ENCODE measurements at regions not wholly inside any gene's neighbourhood (a gene's known extent, or its start where the extent isn't known, plus 50 kb on each side); places are given as distances from the start of the nearest gene placed in this dataset.

DNA sequence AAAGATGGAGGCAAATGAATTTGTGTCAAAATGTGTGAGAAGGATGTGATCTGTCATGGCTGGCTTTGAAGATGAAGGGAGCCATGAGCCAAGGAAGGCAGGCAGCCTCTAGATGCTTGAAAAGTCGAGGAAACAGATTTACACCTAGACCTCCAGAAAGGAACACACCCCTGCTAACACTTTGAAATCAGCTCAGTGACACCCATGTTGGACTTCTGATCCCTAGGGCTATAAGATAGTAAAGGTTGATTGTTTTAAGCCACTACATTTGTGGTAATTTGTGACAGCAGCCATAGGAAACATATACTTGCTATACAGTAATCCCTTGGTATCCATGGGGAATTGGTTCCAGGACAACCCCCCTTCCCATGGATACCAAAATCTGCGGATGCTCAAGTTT lies 80.5 kb upstream of the DYRK2 start:
- no peak for DNase-seq (ENCODE audit: insufficient read length, low spot score)
- no peak for FAIRE-seq
- TF ChIP-seq POLR2A (IDR thresholded peaks at IDR 0.05; ENCODE audit: low read depth, low read length): no peak

DNA sequence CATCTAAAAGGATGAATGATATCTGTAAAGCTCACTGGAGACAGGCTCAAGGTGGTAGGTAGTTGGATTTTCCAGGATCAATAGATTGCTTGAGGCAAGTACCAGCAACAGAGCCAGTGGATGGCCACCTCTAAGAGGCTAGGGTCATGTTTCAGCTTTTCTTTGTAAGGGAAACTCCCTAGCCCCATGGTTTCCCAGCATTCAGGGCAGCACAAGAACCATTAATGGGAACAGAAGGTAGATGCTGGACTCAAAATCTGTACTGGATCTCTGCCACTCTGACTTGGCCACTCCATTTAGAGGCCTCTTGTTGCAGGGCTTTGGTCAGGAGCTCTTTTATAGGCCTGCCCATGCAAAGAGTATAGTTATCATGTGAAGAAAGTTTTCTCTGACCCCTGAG lies 76.1 kb upstream of the DYRK2 start:
- no peak for TF ChIP-seq POLR2A (IDR thresholded peaks at IDR 0.05; ENCODE audit: low read depth, low read length)
- FAIRE-seq (no peak), DNase-seq (ENCODE audit: insufficient read length, low spot score) (no peak)

DNA sequence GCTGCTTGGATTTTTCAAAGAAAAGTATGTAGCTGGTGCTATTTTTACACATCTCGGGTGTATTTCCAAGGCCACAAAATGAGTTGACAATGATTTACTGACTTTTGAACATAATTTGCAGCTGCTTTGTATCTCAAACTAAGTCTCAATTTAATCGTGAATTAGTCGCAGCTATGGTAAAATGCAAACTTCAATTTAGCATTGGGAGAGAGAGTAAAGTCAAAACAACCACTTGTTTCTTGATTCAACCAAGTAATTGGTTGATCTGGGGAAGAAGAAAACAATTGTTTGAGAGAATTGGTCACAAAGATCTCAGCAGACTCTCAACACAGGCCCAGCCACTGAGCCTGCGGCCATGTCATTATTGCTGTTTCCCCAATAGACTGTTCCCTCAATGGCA lies 75.0 kb upstream of the DYRK2 start:
- DNase-seq (ENCODE audit: insufficient read length, low spot score): no peak
- TF ChIP-seq POLR2A (IDR thresholded peaks at IDR 0.05; ENCODE audit: low read depth, low read length): no peak
- no peak for FAIRE-seq

DNA sequence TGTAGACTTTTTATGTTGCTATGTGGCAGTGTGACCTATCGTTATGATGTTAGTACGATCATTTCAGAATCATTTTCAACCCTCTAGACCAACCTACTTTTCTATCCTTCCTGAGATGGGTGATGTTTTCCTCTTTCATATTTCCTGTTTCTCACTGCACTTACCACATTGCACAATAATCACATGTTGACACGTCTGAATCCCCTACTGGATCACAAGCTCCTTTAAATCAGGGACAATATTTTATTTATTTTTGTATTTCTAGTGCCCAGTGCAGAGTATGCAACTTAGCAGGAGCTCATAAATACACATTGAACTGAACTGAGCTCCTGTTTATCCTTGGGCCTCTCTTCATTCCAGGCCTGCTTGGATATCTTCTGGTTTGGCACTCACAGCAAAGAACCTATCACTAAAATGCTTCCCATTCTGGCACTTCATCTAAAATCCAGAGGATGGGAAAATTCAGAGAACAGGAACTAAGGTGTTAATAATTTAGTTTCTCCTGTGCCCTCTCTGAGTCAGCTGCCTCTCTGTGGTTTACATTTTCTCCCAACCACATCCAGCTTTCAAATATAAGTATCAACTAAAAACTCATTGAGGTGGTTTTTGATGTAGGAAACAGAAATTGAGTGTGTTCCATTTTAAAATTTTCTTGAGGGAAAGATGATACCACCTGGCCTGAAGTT lies 69.4 kb upstream of the DYRK2 start:
- no peak for TF ChIP-seq POLR2A (IDR thresholded peaks at IDR 0.05; ENCODE audit: low read depth, low read length)
- no peak for FAIRE-seq
- no peak for DNase-seq (ENCODE audit: insufficient read length, low spot score)

DNA sequence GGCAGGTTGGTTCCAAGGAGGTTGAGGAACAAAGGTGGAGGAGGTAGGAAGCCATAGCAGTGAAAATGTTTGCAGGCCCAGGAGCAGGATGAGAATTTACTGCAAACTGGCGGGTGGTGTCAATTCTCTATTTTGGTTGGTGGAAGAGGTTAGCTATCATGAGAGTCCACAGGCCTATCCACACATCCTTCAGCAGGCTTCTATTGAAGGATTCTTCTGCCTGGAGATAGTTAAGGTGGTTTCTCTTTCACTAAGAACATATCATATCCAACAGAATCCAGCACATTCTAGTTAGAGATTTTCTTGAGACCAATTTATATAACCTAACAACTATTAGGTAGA lies 68.9 kb upstream of the DYRK2 start:
- FAIRE-seq: no peak
- no peak for TF ChIP-seq POLR2A (IDR thresholded peaks at IDR 0.05; ENCODE audit: low read depth, low read length)
- no peak for DNase-seq (ENCODE audit: insufficient read length, low spot score)

DNA sequence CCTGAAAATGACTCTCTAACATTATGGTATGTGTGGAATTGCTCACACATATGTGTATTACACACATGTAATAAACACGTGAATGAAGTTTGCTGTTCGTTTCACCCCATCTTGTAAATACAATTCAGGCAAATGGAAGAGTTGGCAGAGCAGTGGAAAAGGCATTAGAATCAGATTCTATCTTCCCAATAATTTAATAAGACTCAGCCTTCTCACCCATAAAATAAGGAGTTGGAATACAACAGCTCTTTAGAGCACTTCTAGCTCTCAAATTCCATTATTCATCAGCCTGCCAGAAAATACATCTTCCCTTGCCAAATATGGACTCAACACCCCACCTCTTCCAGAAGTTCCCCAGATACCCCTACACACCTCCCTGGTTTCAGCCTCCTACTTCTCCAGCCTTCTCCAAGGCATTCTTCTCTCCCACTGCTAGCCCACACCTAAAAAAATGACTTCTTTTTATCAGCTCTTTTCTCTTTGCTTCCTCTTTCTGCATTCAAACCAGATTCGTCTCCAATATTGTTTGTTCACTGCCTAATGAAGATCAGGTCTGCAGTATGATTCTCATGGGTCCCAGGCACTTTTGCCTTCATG lies 66.2 kb upstream of the DYRK2 start:
- FAIRE-seq (no peak), DNase-seq (ENCODE audit: insufficient read length, low spot score) (no peak)
- TF ChIP-seq POLR2A (IDR thresholded peaks at IDR 0.05; ENCODE audit: low read depth, low read length): no peak

DNA sequence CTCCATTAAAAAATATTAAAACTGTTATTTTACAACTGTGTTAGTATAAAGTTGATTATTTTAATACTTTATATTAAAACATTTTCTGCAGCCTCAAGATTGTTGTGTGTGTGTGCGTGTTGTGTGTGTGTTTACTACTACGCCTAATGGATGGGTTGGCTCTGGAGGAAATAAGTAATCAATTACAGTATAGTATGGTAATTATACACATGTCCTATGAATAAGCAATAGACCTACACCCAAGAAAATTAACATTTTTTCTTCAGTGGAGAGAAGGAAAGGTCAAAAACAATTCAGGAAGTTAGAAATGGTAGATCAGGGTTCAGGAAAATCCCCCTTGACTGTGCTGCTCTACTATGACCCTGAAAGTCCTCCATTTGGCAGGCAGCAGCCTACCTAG lies 65.7 kb upstream of the DYRK2 start:
- DNase-seq (ENCODE audit: insufficient read length, low spot score) (no peak), FAIRE-seq (no peak)
- TF ChIP-seq POLR2A (IDR thresholded peaks at IDR 0.05; ENCODE audit: low read depth, low read length): no peak

DNA sequence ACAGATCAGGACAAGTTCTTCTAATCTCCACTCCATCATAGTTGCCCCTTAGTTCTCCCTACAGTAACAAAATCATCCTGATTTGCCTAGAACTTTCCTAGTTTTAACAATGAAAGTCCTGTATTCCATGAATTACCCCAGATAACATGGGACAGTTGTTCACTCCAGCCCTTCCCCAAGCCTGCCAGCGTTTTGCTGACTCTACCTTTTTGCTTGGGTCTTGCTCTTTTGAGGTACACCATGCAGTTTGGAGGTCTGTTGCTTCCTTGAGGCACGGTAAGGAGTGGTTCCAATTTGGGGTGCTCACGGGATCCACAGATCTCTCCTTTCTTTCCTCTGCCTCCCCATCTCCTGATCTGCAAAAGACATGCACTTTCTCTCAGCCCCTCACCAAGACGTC lies 61.6 kb upstream of the DYRK2 start:
- TF ChIP-seq POLR2A (IDR thresholded peaks at IDR 0.05; ENCODE audit: low read depth, low read length): no peak
- FAIRE-seq: no peak

DNA sequence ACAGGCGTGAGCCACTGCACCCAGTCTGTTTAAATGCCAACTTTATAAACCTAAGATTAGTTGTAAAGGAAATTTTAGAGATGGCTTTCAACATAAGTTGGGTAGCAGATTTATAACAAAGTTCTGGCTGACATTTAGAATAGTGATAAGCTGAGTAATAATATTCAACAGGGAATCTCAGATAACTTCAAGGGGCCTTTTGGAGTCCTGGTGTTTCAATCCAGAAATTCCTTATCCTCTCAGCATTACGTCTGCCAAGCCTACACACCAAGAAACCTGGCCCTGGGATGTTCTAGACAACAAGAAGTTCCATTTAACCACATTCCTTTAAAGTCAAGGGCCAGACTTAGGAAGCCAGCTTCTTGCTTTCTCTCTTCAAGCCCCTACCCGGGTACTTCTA lies 59.5 kb upstream of the DYRK2 start:
- DNase-seq (ENCODE audit: insufficient read length, low spot score): no peak
- FAIRE-seq: no peak
- no peak for TF ChIP-seq POLR2A (IDR thresholded peaks at IDR 0.05; ENCODE audit: low read depth, low read length)

More for the DNA sequence above, 61.6 kb upstream of the DYRK2 start:
- no peak for DNase-seq (ENCODE audit: insufficient read length, low spot score)

DNA sequence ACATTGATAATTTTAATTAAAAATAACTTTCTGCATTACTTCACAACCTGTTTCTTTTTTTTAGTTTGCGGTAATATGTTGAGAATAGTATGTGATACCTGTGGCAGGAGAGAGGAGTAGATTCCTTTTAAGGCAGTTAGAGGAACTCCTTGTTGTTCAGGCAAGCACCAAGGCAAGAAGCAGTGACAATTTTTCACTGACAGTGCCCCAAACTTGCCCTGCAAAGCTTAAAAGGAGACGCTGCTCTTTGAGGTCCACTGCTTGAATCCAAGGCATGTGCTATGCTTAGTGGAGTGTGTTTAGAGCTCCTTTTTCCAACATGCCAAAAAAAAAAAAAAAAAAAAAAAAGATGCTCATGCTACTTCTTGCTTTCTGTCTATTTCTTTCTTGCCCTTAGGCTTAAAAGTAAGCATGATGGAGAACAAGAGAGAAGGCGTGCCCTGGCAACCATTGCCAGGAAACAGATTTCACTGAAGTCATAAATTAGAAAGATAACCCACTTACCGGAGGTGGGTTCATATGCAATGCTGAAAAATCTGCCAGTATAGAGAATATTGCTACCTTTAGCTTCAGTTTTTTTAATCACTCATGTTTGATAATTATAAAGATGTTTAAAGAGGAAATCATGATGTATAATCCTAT lies 58.3 kb upstream of the DYRK2 start:
- DNase-seq (ENCODE audit: insufficient read length, low spot score): no peak
- no peak for TF ChIP-seq POLR2A (IDR thresholded peaks at IDR 0.05; ENCODE audit: low read depth, low read length)
- FAIRE-seq: no peak

DNA sequence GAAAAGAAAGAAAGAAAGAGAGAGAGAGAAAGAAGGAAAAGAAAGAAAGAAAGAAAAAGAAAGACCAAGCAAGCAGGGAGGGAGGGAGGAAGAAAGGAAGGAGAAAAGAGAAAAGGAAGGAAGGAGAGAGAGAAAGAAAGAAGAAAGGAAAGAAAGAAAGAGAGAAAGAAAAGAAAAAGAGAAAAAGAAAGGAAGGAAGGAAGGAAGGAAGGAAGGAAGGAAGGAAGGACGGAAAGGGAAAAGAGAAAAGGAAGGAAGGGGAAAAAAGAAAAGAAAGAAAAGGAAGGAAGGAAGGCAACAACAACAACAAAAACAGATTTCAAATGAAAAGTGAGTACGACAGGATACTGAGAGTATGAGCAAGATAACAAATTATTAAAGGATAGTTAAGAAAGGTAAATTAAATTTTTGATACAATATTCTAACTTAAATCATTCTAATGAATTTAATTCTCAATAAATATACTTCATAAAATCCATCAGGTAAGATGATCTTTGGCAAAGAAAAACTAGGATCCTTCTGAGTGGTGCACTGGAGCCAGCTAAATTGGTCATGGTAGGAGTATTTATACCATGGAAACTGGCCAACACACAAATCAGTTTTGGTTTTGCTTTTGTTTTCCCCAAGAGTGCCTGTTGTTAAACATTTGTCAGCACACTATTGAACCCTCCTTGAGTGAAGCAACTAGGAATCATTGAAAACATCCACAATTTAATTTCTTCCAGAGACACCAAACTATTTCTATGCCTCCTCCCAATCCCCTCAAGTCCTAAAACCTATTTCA lies 56.1 kb upstream of the DYRK2 start:
- peak; percentile 92 for FAIRE-seq
- DNase-seq (ENCODE audit: insufficient read length, low spot score): peak; percentile 27
- no peak for TF ChIP-seq POLR2A (IDR thresholded peaks at IDR 0.05; ENCODE audit: low read depth, low read length)

DNA sequence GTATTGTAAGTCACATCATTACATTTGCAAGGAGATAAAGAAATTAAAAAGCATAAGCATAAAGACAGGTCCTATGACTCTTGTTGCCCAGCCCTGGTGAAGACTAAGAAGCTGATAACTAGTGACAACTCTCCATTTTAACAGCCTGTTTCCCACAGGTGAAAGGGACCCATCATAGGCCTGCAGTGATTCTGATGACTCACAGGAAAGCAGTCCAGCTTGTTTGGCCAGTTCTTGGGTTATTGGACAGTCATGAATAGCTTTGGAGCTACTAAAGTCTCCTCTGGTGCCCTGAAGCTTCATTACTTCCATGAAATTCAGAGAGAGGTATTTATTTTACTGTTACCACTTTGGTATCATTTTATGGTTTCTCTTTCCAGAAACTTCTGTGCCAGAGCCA lies 55.5 kb upstream of the DYRK2 start:
- peak; percentile 24 for DNase-seq (ENCODE audit: insufficient read length, low spot score)
- TF ChIP-seq POLR2A (IDR thresholded peaks at IDR 0.05; ENCODE audit: low read depth, low read length): no peak
- peak; percentile 78 for FAIRE-seq

DNA sequence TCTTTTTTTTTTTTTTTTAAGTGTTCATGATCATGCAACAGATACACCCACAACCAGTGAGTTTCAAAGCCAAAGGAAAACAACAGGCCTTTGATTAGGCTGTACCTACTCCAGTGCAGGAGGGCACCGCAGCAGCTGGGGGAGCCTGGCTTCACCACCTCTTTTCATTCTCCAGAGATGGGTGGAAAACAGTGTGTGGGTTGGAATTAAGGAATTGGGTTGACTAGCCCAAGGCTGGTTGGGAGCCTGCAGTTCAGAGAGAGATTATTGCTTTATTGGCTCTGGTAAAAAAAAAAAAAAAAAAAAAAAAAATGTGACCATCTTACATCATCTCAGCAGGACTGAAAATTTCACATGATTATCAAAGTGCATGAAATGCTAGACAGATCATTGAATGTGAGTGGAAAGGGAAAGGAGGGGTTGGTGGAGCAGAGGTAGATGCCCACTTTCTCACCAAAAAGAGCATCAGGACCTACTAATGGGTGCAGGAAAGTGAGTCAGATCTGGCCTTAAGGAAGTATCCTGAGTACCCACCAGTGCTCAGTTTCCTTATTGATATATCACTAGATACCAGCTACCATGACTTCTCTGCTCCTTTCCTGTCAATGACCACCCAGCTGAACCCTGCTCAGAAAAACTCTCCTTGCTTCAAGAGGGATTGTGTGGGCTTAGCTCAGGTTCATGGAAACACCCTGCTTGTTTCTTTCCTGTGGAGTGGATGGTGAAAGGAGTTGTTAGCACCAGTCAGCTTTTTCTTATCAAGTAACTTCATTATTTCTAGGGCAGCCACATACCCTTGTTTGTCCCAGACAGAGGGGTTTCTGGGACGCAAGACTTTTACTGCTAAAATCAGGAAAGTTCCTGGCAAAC lies 54.8 kb upstream of the DYRK2 start:
- DNase-seq (ENCODE audit: insufficient read length, low spot score) (no peak), FAIRE-seq (no peak)
- no peak for TF ChIP-seq POLR2A (IDR thresholded peaks at IDR 0.05; ENCODE audit: low read depth, low read length)

DNA sequence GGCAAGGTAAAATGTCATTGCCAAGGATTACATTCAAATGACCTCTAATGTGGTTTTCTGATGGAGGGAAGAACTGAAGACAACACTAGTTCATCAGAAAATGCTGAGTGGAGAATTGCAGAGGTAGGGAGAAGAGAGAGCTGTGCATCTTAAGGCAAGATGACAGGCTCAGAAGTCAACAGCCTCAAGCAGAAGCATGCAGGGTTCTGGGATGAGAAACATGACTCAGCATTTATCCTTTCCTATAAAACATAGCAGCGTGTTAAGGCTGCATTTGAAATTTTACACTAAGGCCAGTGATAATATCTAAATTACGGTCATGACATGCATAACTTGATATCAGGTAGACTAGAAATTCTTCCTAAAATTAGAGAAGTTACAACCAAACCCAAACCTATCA lies 53.7 kb upstream of the DYRK2 start:
- no peak for DNase-seq (ENCODE audit: insufficient read length, low spot score)
- TF ChIP-seq POLR2A (IDR thresholded peaks at IDR 0.05; ENCODE audit: low read depth, low read length): no peak
- FAIRE-seq: no peak
